Activated effector memory CD4-positive, alpha-beta T cell treated with anti-CD3 and anti-CD28 coated beads, Interleukin-2, amount 50 U/mL, for 16 hours (primary cell): ENCODE measurements at regions not wholly inside any gene's neighbourhood (a gene's known extent, or its start where the extent isn't known, plus 50 kb on each side); places are given as distances from the start of the nearest gene placed in this dataset.
"Not testable (repeated sequence)": the region's sequence is repeated elsewhere in the genome, so short reads cannot be mapped to it uniquely, and the experiment has no call there.

Source experiments
- DNase-seq: peaks from one replicate; pipeline ENCODE4 v3.0.0-alpha.2; 2020

DNA sequence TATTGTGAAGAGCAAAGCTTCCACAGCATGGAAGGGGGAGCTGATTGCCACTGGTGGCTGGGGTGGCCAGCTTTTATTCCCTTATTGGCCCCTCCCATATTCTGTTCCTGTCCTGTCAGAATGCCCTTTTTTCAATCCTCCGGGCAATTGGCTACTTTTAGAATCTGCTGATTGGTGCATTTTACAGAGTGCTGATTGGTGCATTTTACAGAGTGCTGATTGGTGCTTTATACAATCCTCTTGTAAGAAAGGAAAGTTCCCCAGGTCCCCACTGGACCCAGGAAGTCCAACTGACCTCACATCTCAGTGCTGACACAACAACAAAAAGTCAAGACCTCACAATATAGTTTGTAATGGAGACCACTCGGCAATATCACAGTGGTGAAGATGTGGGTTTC lies 195.0 kb downstream of the SPATA31A6 start:
- no peak for DNase-seq

DNA sequence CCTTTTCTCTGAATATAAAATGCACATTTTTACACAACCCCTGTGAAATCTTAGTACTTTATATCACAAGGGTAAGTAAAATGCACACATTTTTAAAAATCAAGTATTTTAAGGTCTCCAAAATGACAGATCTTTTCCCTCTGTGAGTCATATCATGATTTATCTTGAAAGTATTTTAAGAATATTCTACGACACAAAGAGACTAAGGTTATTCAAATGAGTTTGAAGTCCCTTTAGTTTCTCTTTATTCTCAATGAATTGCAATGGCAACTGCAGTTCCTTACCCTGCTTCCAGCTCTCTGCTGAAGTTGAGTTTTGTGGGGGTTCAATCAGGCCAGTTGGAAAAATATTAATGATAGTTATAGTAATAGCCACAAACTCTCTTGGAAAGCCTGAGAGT lies 196.1 kb downstream of the SPATA31A6 start:
- DNase-seq, result not testable (repeated sequence)

DNA sequence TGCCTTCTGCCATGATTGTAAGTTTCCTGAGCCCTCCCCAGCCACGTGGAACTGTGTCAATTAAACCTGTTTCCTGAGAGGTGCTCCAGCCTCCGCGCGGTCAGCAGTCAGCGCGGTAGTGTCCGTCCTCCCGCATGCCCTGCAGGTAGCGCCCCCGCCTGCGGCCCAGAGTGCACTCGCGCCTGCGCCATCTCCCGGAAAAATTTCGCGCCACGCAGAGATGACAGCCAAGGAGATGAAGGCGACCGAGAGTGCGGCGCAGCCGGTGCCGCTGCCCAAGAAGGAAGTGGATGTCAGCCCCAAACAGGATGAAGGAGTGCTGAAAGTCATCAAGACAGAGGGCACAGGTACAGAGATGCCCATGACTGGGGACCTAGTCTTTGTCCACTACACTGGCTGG lies 201.1 kb downstream of the SPATA31A6 start:
- DNase-seq, result not testable (repeated sequence)

DNA sequence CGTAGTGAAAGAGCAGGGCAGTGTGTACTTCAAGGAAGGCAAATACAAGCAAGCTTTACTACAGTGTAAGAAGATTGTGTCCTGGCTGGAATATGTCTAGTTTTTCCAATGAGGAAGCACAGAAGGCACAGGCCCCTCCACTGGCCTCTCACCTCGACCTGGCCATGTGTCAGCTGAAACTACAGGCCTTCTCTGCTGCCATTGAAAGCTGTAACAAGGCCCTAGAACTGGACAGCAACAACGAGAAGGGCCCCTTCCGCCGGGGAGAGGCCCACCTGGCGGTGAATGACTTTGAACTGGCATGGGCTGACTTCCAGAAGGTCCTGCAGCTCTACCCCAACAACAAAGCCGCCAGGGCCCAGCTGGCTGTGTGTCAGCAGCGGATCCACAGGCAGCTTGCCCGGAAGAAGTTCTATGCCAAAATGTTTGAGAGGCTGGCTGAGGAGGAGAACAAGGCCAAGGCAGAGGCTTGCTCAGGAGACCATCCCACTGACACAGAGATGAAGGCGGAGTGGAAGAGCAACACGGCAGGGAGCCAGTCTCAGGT lies 202.2 kb downstream of the SPATA31A6 start:
- not testable (repeated sequence) for DNase-seq

DNA sequence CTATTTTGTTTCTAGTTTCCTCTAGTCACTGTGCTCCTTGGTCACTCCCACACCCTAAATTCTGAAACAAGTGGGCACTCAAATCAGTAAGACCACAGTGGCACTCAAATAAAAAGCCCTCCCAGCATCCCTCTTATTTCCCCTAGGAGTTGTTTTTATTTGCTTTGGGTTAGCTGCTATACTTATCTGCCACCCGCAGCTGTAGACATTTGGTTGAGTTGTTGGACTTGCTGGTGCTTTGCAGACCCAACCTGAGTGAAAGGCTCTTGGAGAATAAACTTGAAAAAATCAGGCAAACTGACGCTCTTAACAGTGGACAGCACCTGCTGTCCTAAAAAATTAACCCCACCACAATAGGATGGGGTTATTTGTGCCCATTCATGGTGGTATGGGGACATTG lies 203.0 kb downstream of the SPATA31A6 start:
- no peak for DNase-seq

DNA sequence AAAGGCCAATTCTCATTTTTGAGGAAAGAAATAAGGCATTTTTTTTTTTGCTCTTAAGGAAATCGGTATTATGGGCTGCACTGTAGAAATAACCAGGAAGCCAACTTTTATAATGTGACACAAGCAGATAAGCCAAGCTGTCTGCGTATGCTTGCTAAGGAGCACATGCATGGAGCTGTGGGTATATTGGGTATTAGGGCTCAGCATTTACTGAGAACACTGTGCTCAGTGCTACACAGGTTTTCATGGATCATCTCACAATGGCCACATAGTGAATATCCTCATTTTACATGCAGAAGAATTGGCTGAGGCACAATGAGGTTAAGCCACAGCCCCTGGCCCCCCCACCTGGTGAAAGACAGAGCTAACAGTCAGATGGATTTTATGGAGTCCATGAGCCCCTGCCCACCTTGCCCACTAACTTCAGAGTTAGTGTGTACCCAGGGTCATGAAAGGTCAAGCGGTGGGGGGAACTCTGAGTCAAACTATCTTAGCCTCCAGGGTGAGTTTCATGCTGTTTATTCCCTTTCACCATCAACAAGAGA lies 204.8 kb downstream of the SPATA31A6 start:
- DNase-seq, result no peak

DNA sequence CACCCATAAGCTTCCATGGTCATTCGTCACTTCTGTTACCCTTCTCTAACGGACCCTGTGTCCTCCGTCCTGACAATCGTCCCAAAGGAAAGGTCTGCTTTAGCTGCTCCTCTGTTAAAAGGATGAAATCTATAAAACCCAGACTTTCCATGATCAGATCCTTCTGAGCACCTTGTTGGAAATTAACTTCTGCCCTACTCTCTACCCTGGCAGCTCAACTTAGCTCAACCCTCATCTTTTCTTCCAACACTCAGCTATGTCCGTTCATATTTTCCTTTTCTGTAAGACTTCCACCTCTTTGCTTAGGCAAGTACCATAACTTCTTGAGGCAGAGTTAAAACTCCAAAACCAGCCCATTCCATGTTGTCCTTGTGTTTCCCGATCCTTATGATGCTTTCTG lies 205.4 kb downstream of the SPATA31A6 start:
- no peak for DNase-seq

DNA sequence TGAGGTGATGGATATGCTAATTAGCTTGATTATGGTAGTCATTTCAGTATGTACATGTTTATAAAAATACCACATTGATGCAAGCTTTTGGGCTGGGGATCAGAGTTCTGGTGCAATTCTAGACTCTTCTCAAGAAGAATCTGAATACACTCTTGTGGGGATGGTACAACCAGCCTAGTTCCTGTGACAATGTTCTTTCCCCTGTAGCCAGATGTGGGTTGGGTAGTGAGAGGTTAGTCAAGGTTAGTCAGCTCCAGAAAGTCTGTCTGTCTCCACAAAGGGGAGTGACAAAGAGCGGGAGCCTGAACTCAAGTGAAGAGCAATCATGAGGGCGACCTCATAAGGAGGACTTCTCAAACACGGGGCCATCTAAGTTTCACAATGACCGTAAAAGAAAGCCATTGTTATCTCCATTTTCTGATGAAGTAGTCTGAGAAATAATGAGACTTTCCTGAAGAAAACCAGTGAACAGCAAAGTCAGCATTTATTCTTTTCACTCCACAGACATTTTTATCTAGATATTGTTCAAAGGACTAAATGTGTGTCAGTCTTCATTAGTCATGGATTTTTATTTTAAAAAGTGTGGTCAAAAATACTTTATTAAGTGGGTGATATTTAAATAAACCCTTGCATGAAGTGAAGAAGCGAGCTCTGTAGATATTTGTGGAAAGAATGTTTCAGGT lies 209.5 kb downstream of the SPATA31A6 start:
- DNase-seq, result not testable (repeated sequence)

DNA sequence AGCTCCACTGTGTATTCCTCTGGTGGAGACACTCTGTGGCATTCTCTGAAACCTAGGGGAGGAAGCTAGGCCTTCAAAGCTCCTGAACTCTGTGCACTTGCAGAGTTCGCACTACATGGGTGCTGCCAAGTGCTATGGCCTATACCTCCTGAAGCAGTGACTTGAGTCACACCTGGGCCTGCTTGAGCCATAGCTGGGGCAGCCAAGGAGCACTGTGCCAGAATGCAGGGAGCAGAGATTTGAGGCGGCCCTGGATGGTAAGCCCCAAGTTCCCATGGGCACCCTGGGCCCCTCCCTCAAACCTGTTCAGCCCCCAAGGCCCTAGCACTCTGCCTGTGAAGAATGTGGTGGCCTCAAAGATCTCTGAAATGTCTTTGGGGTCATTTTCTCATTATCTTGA lies 212.9 kb downstream of the SPATA31A6 start:
- DNase-seq, result no peak

DNA sequence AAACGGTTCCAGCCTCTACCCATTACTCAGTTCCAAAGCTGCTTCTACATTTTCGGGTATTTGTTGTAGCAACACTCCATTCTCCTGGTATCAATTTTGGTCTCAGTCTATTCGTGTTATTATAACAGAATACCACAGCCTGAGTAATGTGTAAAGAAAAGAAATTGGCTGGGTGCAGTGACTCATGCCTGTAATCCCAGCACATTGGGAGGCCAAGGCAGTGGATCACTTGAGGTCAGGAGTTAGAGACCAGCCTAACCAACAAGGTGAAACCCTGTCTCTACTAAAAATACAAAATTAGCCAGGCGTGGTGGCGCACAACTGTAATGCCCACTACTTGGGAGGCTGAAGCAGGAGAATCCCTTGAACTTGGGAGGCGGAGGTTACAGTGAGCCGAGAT lies 213.9 kb downstream of the SPATA31A6 start:
- DNase-seq, result not testable (repeated sequence)

DNA sequence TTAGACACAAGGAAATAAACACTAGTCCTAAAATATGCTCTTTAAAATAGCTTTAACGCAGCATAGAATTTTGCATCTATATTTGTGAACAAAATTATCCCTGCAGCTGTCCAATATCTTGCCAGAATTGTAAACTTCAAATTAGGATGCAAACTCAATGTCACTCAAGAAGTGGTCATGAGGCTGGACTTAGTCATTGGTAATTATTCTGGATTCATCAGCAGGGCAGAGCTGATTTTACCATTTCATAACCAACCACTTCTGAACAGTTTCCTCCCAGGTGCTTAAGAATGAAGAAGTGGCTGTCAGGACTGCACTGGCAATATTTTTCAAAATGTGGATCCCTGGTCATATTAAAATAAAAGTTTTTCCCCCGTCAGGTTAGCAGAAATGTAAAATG lies 219.5 kb downstream of the SPATA31A6 start:
- DNase-seq, result not testable (repeated sequence)

DNA sequence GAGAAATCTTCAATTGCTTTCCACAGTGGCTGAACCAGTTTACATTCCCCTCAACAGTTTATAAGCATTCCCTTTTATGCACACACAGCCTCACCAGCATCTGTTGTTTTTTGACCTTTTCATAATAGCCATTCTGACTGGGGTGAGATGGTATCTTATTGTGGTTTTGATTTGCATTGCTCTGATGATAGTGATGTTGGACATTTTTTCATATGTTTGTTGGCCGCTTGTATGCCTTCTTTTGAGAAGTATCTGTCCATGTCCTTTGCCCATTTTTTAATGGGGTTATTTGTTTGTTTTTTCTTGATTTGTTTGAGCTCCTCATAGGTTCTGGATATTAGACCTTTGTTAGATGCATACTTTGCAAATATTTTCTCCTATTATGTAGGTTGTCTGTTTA lies 226.1 kb downstream of the SPATA31A6 start:
- DNase-seq, result not testable (repeated sequence)

DNA sequence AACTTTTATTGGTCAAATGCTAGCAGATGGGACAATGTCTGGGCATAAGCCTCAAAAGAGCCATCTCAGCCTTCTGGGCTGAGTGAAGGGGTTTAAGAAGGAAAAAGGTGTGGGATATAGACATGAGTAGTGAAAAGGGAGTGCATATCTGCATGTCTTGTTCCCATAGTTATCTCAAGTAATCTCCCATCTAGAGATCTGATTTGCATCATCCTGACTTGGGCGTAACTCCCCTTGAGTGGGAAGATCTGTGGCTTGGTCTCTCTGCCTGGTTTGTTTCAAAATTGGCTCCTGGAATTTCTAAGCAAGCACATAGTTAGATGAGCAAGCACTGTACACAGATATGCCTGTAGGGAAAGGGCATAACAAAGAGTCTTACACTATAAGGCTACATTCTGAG lies 228.9 kb downstream of the SPATA31A6 start:
- not testable (repeated sequence) for DNase-seq

DNA sequence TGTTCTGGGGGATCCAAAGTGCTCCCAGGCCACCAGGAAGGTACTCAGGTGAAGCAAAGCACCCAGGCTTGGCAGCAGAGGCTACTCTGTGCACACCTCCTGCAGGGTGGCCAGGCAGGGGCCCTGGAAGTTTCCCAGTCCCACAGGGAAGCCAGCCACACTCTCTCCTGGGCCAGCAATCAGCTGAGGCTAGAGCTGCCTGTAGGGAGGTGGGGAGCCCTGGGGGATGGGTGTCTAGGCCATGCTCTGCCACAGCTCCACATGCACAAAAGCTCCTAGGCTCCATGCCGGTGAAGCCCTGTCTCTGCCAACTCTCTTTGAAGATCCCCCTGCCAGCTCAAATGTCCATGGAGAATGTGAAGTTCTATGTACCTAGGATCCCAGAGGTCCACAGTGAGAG lies 231.4 kb downstream of the SPATA31A6 start:
- not testable (repeated sequence) for DNase-seq

DNA sequence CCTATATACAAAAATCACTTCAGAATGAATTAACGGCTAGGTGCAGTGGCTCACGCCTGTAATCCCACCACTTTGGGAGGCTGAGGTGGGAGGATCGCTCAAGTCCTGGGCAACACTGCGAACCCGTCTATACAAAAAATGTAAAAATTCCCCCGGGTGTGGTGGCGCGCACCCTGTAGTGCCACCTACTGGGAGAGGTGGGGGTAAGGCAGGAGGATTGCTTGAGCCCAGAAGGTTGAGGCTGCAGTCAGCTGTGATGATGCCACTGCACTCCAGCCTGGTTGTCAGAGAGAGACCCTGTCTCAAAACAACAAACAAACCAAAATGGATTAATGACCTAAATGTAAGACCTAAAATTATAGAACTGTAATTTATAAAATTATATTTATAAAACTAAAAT lies 236.2 kb downstream of the SPATA31A6 start:
- not testable (repeated sequence) for DNase-seq

DNA sequence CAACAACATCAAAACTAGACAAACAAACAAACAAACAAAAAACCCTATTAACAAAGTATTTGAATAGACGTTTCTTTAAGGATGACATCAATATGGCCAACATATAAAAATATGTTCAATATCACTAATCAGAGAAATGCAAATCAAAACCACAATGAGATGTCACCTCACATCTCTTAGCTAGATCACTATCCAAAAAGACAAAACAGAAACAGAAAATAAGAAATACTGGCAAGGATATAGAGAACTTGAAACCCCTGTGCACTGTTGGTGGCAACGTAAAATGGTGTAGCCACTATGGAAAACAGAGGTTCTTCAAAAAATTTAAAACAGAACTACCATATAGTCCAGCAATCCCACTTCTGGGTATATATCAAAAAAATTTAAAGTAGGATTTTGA lies 236.9 kb downstream of the SPATA31A6 start:
- not testable (repeated sequence) for DNase-seq

DNA sequence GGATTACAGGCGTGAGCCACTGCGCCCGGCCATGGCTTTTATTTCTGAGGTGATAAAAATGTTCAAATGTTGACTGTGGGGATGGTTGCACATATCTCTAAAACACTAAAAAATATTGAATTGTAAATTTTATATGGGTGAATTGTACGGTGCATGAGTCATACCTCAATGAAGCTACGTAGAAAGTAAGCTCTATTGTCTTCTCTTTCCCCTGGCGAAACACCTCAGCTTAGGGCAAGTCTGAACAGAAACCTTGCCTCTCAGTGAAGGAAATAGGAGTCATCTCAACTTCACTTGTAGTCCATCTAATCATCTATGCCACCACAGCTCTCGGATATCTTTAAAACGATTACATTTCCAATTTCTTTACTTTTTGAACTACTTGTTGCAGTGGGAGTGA lies 238.2 kb downstream of the SPATA31A6 start:
- DNase-seq, result not testable (repeated sequence)

DNA sequence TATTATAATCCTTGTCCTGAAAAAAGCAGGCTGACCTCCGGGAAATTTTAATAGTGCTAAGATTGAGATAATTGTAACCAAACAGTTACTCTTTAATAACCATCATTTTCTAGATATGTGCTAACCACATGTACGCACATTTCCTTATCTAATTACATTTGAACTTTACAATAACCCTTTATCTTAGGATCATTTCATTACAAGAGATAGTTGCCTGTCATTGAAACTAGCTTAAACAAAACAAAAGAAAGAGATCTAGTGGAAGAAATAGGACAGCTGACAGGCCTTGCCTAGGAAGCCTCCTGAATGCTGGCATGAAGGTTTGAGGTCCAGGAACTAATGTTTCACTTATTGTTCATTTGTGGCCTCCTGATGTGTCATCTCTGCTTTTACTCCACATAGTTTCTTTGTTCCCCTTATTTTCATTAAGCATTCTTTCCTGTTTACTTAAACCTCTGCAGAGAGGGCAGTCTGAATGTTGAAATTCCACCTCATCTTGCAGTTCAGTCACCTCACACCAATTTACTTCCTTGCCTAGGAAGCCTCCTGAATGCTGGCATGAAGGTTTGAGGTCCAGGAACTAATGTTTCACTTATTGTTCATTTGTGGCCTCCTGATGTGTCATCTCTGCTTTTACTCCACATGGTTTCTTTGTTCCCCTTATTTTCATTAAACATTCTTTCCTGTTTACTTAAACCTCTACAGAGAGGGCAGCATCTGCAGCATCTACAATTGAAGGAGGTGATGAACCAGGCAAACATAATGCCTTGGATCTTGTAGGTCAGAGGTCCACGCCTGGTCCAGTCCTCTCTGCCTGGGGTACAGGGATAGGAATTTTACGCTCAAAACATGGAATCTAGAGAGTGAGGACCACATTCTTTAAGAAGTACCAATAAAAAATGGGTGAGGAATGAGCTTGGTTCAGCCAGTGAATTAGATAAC lies 247.5 kb downstream of the SPATA31A6 start:
- DNase-seq, result not testable (repeated sequence)

DNA sequence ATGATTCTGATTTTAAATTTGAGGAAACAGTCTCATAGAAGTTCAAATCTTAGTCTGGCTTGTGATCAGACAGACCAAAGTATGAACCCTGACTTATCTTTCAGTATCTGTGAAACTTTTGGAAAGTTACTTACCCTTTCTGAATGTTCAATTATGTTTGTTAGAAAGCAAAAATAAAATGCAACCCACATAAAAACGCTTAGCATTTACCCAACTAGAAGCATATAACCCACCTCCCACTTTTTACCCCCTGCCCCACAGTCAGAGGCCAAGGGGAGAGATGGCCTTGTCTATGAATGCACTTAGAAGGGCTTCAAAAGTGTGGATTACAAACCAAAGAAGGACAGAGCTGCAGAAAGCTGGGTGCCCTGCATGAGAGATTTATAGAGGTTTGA lies 248.2 kb downstream of the SPATA31A6 start:
- DNase-seq, result not testable (repeated sequence)

DNA sequence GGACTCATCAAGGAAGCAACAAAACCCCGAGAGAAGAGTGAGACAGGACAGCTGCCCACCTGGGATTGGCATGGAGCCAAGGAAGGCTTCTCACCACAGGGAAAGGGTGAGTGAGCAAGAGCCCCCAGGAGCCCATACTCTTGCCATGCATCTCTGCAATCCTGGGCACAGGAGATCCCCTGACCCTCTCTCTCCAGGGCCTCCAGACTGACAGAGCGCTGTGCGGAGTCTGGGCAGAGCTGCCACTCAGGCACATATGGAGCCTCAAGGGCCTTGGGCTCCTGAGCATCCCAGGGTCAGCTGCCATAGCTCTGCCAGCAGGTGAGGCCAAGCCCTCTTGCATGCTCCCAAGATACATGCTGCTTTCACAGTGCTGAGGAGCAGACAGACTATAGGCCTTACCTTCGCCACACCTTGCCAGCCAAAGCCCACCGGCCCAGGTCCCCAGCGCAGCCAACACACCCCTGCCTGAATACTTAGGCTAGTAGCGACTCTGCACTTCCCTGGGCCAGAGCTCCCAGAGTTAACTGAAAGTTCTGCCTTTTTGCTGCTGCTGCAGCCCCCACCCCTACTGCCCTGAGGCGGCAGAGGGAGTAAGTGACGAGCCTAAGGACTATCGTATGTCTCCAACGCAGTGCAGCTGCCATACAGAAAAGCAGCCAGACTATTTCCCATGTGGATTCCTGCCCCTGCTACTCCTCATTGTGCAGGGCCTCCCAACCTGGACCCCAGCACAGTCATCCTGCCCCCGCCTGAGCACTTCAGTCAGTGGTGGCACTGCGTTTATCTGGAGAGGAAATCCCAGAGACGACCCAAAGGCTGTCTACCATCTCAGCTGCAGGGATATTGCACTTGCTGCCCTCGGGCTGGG lies 251.6 kb downstream of the SPATA31A6 start:
- not testable (repeated sequence) for DNase-seq

DNA sequence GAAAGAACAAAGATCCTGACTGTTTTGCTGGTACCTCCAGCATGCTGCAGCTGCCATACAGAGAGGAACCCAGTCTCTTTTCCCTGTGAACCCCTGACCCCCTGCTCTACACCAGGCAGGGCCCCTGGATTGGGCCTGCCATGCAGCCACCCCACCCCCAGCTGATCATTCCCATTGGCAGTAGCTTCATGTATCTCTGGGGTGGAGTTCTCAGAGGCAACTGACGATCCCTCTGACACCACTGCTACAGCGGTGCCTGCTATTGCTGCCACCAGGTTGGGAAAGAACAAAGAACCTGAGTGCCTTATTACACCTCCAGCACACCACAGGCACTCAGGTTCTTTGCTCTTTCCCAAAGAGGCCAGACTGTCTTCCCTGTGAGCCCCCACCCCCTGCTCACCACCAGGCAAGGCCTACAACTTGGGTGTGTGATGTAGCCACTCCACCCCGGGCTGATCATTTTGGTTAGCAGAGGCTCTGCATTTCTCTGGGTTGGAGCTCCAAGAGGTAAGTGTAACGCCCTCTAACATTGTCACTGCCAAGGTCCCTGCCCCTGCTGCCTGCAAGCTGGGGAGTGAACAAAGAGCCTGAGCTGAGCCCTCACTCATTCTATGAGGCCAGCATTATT lies 252.4 kb downstream of the SPATA31A6 start:
- not testable (repeated sequence) for DNase-seq
